ENCODE measurements at regions not wholly inside any gene's neighbourhood (a gene's known extent, or its start where the extent isn't known, plus 50 kb on each side); places are given as distances from the start of the nearest gene placed in this dataset.

GRCh38 chr2:42118754-42119569, 50.2 kb upstream of the EML4 start:
- intact Hi-C loops (cut with DNase I, micrococcal nuclease) = no loop called here
- Histone ChIP-seq H3K4me3 (no peak overlapping the region), H3K9me3 (no peaks in the 10 kb centered on the region), H3K36me3 (ENCODE audit: low read depth) (no peaks in the 10 kb centered on the region), H3K4me1 (ENCODE audit: low read depth) (peaks cover 9% of the 10 kb centered on the region)
- TF ChIP-seq, protein P1, sequence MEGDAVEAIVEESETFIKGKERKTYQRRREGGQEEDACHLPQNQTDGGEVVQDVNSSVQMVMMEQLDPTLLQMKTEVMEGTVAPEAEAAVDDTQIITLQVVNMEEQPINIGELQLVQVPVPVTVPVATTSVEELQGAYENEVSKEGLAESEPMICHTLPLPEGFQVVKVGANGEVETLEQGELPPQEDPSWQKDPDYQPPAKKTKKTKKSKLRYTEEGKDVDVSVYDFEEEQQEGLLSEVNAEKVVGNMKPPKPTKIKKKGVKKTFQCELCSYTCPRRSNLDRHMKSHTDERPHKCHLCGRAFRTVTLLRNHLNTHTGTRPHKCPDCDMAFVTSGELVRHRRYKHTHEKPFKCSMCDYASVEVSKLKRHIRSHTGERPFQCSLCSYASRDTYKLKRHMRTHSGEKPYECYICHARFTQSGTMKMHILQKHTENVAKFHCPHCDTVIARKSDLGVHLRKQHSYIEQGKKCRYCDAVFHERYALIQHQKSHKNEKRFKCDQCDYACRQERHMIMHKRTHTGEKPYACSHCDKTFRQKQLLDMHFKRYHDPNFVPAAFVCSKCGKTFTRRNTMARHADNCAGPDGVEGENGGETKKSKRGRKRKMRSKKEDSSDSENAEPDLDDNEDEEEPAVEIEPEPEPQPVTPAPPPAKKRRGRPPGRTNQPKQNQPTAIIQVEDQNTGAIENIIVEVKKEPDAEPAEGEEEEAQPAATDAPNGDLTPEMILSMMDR (IDR thresholded peaks at IDR 0.05) = no peak
- no peak for ATAC-seq
- no peak for DNase-seq

Data from mucosa of descending colon (tissue), 3 donors.